Nephron progenitor cell (in vitro differentiated cells): ENCODE measurements at regions not wholly inside any gene's neighbourhood (a gene's known extent, or its start where the extent isn't known, plus 50 kb on each side); places are given as distances from the start of the nearest gene placed in this dataset.

Experiments used
- DNase-seq: peaks from one replicate; pipeline ENCODE4 v3.0.0; 2021
- H3K27ac Mint-ChIP-seq: 2 replicates; pipeline ENCODE4 v1.8.0; 2021; ENCODE audit warnings: mild to moderate bottlenecking, moderate library complexity, mixed read lengths
- H3K27me3 Mint-ChIP-seq: 2 replicates; pipeline ENCODE4 v1.8.0; 2021; ENCODE audit warnings: mild to moderate bottlenecking, low read depth, mixed read lengths; ENCODE audit not compliant: poor library complexity
- H3K36me3 Mint-ChIP-seq: 2 replicates; pipeline ENCODE4 v1.8.0; 2021; ENCODE audit warnings: low read depth, mixed read lengths
- H3K4me1 Mint-ChIP-seq: 2 replicates; pipeline ENCODE4 v1.8.0; 2021; ENCODE audit warnings: mixed read lengths
- H3K4me3 Mint-ChIP-seq: 2 replicates; pipeline ENCODE4 v1.8.0; 2021; ENCODE audit warnings: mild to moderate bottlenecking, moderate library complexity, mixed read lengths
- H3K9me3 Mint-ChIP-seq: 2 replicates; pipeline ENCODE4 v1.8.0; 2021; ENCODE audit warnings: mild to moderate bottlenecking, moderate library complexity, mixed read lengths
- TF ChIP-seq, protein P1 (sequence below): fragments of 200-600 bp; sonication (generic); IDR thresholded peaks from 2 replicates; pipeline ENCODE4 v1.5.0; 2021; ENCODE audit warnings: antibody characterized with exemption

DNA sequence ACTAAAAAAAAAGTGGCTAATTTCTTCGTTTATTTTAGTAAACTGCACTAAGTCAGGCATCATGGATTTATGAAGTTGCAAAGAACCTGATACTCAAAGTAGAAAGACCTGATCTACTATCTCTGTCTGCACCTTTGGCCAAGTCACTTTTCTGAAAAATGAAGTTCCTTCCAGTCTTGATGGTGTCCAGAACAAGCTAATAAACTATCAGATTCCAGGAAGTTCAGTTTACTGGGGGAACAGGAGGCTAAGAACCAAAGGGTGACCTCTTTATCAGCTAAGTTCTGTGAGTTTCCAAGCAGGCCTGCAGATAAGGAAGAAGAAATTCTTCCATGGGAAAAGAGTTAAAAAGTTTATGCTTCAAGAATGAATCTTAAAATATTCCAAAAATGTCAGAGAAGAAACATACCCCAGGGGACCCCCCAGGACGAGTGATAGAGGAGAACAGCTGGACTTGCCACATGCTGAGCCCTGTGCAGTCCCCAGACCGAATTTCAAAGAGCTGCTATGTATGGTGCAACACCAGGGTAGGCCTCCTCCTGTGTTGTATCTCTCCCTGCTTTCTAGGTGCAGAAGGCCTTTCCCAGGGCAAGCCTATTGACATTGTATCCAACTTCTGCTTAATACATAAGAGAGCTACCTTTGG is 72.8 kb upstream of the FGGY start:
- Mint-ChIP-seq H3K4me3 (no peak overlapping the region), H3K4me1 (peaks cover 8% of the 10 kb centered on the region), H3K36me3 (peaks cover 2% of the 10 kb centered on the region), H3K27ac (no peak overlapping the region), H3K27me3 (peaks cover 6% of the 10 kb centered on the region), H3K9me3 (peaks cover 2% of the 10 kb centered on the region)
- TF ChIP-seq, protein P1, sequence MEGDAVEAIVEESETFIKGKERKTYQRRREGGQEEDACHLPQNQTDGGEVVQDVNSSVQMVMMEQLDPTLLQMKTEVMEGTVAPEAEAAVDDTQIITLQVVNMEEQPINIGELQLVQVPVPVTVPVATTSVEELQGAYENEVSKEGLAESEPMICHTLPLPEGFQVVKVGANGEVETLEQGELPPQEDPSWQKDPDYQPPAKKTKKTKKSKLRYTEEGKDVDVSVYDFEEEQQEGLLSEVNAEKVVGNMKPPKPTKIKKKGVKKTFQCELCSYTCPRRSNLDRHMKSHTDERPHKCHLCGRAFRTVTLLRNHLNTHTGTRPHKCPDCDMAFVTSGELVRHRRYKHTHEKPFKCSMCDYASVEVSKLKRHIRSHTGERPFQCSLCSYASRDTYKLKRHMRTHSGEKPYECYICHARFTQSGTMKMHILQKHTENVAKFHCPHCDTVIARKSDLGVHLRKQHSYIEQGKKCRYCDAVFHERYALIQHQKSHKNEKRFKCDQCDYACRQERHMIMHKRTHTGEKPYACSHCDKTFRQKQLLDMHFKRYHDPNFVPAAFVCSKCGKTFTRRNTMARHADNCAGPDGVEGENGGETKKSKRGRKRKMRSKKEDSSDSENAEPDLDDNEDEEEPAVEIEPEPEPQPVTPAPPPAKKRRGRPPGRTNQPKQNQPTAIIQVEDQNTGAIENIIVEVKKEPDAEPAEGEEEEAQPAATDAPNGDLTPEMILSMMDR, result no peak
- DNase-seq, result no peak

DNA sequence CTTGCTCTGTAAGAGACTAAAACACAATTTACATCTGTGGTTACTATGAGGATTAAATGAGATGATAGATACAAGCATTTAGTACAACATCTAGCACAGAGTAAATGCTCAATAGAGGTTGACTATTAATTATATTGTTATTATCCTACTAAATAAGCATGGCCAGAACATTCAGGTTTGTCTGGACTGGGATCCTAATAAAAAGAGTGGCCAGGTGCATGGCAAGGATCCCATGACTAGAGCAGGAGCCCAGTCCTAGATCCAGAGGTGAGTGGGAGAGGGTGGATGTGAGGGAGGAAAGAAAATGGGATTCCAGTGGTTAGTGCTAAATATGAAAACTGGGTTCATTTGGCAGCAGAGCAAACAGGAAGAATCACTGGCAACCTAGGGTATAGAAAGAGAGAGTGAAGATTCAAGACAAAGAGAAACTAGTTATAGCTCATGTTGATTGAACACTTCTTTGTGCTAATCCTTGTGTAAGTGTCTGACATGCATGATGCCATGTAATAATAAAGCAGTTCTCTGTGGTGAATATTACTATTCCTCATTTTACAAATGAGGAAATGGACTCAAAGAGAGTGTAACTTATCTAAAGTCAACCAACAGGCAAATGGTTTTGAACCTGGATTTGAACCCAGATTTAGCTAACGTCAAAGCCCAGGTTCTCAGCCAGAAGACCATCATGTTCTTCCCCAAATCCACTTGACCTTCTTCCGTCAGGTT is 71.1 kb upstream of the FGGY start:
- Mint-ChIP-seq H3K4me1 (peaks cover 8% of the 10 kb centered on the region), H3K36me3 (no peaks in the 10 kb centered on the region), H3K4me3 (no peak overlapping the region), H3K27ac (no peak overlapping the region), H3K9me3 (no peaks in the 10 kb centered on the region), H3K27me3 (peaks cover 2% of the 10 kb centered on the region)
- DNase-seq, result no peak
- TF ChIP-seq, protein P1, result no peak

DNA sequence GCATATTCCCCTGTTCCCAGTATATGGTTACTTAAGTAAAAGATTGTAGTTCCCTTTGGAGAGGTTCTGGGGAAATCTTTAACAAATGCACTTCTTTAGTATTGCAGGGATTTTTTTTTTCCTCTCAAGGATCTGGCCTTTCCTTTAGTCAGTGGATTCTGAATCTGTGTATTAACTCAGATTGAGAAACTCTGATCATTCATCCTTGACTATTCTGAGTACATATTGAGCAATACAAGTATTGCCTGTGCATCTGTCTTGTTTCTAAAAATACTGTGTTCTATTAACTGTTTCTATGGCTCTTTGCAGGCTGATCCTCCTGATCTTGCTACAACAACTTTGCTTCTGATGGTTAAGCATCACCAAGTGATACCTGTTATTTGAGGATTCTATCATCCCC is 67.8 kb upstream of the FGGY start:
- TF ChIP-seq, protein P1, result no peak
- no peak for DNase-seq
- Mint-ChIP-seq H3K4me1 (peaks cover 12% of the 10 kb centered on the region), H3K36me3 (no peaks in the 10 kb centered on the region), H3K27me3 (no peaks in the 10 kb centered on the region), H3K9me3 (no peaks in the 10 kb centered on the region), H3K4me3 (no peak overlapping the region), H3K27ac (no peak overlapping the region)

DNA sequence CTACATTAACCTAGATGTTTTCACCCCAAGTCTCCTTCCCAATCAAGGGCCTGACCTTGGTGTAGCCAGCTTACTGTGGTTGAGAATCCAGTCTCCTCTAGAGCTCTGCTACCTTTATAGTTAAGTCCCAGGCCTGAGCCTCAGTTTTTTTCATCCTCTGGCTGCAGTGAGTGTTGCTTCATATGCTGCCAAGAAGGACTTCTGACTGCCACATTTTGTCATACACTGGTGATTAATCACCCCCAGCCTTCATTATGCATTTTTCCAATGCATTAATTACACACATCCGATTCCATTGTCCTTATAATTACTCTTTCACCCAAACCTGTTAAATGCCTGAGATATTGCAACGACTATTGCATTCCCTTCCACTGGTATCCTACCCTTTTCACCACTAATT is 66.3 kb upstream of the FGGY start:
- H3K4me3 Mint-ChIP-seq, result no peak overlapping the region
- TF ChIP-seq, protein P1, result no peak
- no peaks in the 10 kb centered on the region for H3K9me3 Mint-ChIP-seq
- H3K4me1 Mint-ChIP-seq, result peaks cover 7% of the 10 kb centered on the region
- no peaks in the 10 kb centered on the region for H3K27me3 Mint-ChIP-seq
- no peak overlapping the region for H3K27ac Mint-ChIP-seq
- DNase-seq, result no peak
- no peaks in the 10 kb centered on the region for H3K36me3 Mint-ChIP-seq

DNA sequence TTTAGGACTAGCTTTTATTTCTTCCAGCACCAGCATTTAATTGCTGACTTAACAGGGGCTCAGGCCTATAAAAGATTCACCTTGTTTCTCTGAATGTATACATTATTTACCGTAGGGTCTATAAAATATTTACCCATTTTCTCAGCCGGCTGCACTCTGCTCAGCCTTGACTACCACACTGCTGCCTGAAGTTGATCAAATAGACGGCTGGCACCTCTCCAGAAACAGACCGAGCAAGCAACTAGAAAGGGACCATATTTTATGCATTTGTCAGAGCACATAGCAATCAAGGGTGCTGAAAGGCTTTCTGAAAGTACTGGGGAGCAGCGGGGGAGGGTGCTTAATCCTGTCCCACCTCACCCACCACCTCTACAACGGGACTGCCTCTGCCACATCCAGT is 64.7 kb upstream of the FGGY start:
- no peak overlapping the region for H3K27ac Mint-ChIP-seq
- H3K4me3 Mint-ChIP-seq, result no peak overlapping the region
- H3K4me1 Mint-ChIP-seq, result peaks cover 7% of the 10 kb centered on the region
- TF ChIP-seq, protein P1, result no peak
- H3K36me3 Mint-ChIP-seq, result no peaks in the 10 kb centered on the region
- H3K27me3 Mint-ChIP-seq, result no peaks in the 10 kb centered on the region
- H3K9me3 Mint-ChIP-seq, result no peaks in the 10 kb centered on the region
- DNase-seq, result no peak

DNA sequence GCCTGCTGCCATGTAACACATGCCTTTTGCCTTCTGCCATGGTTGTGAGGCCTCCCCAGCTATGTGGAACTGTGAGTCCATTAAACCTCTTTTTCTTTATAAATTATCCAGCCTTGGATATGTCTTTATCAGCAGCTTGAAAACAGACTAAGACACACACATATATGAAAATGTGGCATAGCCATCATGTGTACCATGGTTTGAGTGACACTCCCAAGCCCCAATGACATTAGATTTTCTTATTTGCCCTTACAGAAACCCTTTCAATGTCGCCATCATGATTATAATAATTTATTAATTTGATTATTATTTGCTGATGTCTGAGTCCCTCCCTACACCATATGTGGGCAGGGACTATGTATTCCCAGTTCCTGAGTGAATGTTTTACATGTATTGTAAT is 63.5 kb upstream of the FGGY start:
- peaks cover 15% of the 10 kb centered on the region for H3K4me1 Mint-ChIP-seq
- DNase-seq, result no peak

More for the DNA sequence above, 63.5 kb upstream of the FGGY start:
- H3K4me3 Mint-ChIP-seq, result no peak overlapping the region
- no peaks in the 10 kb centered on the region for H3K36me3 Mint-ChIP-seq
- no peaks in the 10 kb centered on the region for H3K27me3 Mint-ChIP-seq
- no peaks in the 10 kb centered on the region for H3K9me3 Mint-ChIP-seq
- H3K27ac Mint-ChIP-seq, result no peak overlapping the region
- TF ChIP-seq, protein P1, result no peak
